Stimulated activated CD8-positive, alpha-beta memory T cell treated with anti-CD3 and anti-CD28 coated beads, Interleukin-7, amount 100 ng/mL, for 48 hours (primary cell): ENCODE measurements at regions not wholly inside any gene's neighbourhood (a gene's known extent, or its start where the extent isn't known, plus 50 kb on each side); places are given as distances from the start of the nearest gene placed in this dataset.
"Not testable (repeated sequence)": the region's sequence is repeated elsewhere in the genome, so short reads cannot be mapped to it uniquely, and the experiment has no call there.

Experiments used
- DNase-seq, 2 donors: peaks; one replicate each; pipeline ENCODE4 v3.0.0-alpha.2; 2020; ENCODE audit warnings: low read depth in 1 of 2; ENCODE audit errors: extremely low read depth in 1 of 2

GRCh38 chr1:213622365-213623063, 365.3 kb upstream of the PROX1 start:
- DNase-seq, result peak in 1 of 2 donors; percentile 2

DNA sequence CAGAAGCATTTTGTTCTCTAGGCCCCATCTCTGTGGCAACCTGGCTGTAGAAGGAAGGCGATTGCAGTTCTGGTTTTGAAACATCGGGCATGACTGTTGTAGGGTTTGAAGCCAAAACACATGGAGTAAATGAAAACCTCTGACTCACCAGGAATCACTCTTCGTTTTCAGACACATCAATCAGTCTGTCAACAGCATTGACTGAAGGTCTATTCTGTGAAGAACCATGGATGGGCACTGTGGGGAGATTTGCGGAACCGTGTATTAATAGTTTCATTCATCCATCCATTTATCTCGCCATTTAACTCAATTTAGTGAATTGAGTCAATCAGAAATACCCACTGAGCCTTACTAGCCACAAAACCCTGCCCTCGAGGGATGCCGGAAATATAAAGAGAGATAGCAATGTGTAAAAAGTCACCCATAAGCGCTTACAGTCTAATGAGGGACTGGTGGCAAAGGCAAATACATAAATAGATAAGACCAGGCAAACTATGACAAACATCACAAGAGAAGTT, 364.6 kb upstream of the PROX1 start:
- no peak for DNase-seq

DNA sequence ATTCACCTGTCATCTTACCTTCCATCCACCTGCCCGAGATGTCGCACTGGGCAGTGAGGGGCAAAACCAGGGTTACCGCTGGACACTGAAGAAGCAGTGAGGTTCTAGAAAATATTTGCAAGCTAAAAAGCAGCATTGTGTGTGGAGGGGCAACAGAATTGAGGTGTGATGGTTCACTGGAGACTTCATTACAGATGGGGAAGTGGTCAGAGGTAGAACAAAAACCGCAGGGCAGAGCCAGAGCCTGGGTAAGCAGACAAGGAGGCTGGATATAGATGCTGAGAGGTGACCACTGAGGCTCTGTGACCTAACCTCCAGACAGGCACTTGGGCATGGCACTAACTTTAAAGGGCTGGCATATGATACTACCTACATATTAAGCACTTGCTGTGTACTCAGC, 363.9 kb upstream of the PROX1 start:
- no peak for DNase-seq

GRCh38 chr1:213636778-213637177, 351.0 kb upstream of the PROX1 start:
- DNase-seq, result not testable (repeated sequence)

- no peak for DNase-seq
These were observed 346.5 kb upstream of the PROX1 start for GRCh38 chr1:213641312-213641711.

DNA sequence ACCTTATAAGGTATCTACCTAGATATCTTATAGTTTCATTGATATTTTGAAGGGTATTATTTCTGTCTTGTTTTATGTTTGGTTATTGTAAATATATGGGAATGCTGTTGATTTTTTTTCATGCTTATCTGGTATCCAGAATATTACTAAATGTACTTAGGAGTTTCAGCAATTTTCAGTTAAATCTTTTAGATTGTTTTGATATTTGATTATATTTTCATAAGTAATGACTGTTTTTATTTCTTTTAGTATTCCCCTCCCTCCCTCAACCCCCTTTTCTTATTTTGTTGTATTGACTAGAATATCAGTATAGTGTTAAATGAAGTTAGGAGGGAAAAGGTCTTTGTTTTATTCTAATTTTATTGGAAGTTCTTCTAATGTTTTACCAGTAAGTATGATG, 344.4 kb upstream of the PROX1 start:
- DNase-seq, result no peak

- no peak for DNase-seq
These were observed 339.7 kb upstream of the PROX1 start for GRCh38 chr1:213647864-213648650.

- DNase-seq, result no peak
These were observed 338.4 kb upstream of the PROX1 start for GRCh38 chr1:213649373-213649772.

DNA sequence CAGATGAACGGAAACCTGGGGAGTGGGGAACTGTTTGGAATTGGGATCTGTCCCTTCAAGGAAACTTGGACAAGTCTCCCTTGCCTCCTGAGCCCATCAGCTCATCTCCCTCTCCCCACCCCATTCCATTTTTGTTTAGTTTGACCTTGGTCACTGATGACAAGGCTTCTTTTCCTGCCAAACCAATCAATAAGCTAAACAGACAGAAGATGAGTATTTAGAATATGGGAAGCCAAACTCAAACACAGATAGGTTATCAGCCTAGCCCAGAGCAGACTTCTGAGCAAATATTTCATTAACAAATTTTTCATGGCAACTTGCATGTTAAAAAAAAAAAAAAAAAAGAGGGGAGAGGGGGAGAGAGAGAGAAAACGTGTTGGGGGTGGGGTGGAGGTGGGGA, 337.2 kb upstream of the PROX1 start:
- DNase-seq, result no peak

DNA sequence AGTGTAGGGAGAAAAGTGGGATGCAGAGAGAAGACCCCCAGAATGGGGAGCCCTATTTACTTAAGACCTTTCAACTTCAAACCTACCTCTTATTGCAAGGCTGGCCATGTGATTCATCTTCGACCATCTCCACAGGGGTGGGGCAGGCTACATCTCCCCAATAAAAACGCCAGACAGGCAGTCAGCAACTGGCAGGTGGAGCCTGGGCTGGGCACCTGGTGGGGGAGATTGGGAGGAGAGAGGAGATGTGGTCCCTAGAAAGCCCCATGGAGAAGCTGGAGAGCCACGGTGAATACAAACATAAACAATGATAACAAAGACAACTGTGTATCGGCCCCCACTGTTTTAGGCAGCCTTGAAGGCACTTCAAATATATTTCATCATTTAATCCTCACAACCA, 336.7 kb upstream of the PROX1 start:
- no peak for DNase-seq

DNA sequence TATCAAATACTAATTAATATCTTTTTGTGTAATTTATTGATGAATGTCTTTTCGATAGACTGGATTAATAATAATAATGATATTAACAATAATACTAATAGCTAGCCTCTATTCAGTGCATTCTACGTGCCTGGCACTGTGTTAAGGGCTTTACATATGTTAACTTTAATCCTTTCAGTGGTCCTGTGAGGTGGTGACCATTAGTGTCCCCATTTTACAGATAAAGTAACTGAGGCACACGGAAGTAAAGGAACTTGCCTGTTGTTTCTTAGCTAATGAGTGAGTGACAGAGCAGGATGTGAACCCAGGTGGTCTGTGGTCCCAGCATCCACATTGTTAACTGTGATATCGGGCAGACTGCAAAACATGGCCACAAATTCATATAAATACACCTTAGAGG, 335.7 kb upstream of the PROX1 start:
- DNase-seq, result no peak

GRCh38 chr1:213656039-213656438, 331.7 kb upstream of the PROX1 start:
- DNase-seq, result no peak

DNA sequence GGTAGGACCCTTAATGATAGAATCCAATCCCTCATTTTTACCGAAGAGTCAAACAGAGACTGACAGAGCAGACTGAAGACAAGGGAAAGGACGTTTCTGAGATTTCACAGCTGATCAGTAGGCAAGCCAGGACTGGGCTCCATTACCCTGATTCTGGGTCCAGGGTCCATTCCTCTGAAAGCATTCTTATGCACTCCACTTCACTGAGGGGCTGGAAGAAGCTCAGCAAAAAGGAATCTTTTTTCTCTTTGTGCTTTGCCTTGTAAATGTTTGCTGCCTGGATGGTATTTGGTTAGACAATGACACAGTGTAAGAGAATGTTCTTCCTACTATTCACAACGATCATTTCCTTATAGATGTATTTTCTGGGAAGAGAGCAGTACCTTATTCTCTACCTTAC, 331.3 kb upstream of the PROX1 start:
- no peak for DNase-seq

DNA sequence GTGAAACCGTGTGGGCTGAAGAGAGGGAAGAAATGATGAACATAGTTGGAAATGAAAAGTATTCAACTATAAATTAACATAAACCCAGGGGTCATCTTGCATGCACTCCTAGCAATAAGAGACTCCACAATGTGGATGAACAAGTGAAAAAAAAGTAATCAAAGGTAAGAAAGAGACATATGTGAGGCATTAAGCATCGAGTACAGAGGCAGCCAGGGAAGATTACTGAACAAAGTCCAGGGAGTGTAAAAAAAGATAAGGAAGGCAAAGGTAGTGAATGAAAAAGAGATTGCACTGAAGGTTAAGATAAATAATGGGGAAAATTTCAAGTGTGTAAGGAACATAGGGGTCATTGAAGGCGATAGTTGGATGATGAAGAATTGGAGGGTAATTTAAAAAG, 330.8 kb upstream of the PROX1 start:
- no peak for DNase-seq

GRCh38 chr1:213657879-213658278, 329.9 kb upstream of the PROX1 start:
- no peak for DNase-seq

GRCh38 chr1:213658457-213658856, 329.3 kb upstream of the PROX1 start:
- DNase-seq, result no peak

GRCh38 chr1:213659580-213660547, 327.9 kb upstream of the PROX1 start:
- DNase-seq, result no peak

- no peak for DNase-seq
These were observed 326.5 kb upstream of the PROX1 start for GRCh38 chr1:213661302-213661701.

GRCh38 chr1:213666113-213666512, 321.7 kb upstream of the PROX1 start:
- DNase-seq, result no peak

DNA sequence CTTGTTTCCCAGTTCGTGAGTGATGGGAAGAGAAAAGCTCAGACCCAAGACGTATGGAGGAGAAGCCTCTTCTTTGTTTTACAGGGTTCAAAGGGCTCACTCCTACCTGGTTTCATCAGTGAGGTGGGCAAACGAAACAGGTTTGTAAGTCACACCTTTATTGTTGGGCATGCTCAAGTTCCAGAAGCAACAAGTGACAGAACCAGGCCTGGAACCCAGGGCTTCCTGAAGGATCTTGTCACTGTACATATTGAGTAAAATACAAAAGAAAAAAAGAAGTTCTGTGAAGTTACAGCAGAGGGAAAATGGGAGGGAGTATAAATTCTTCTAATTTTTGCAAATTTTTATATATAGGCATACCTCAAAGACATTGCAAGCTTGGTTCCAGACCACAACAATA, 320.9 kb upstream of the PROX1 start:
- DNase-seq, result no peak

GRCh38 chr1:213669512-213669911, 318.3 kb upstream of the PROX1 start:
- DNase-seq, result no peak
